Adrenal gland (tissue), 5 donors: ENCODE measurements at regions not wholly inside any gene's neighbourhood (a gene's known extent, or its start where the extent isn't known, plus 50 kb on each side); places are given as distances from the start of the nearest gene placed in this dataset.

ENCODE experiments used
- CTCF ChIP-seq, 6 experiments: fragments of 450-650 bp in 4 of 6; fragments of 200-600 bp in 2 of 6; sonication (generic) in 1 of 6; IDR thresholded peaks; 1 replicate in 5 of 6; 2 replicates in 1 of 6; pipeline versions ENCODE4 v1.5.1 to v1.8.0; 2016 to 2021; ENCODE audit warnings: antibody characterized with exemption in 6 of 6, mild to moderate bottlenecking in 2 of 6, moderate library complexity in 1 of 6
- POLR2A ChIP-seq, 2 donors: fragments of 450-650 bp; IDR thresholded peaks; one replicate each; pipeline ENCODE4 v1.6.1; 2017; ENCODE audit warnings: antibody characterized with exemption in 2 of 2, mild to moderate bottlenecking in 2 of 2, moderate library complexity in 1 of 2
- donor health status: DM: no; HTN: no; CAD: no.

- TF ChIP-seq CTCF (IDR thresholded peaks at IDR 0.05) (no peak), POLR2A (IDR thresholded peaks at IDR 0.05) (no peak)
Measured at GRCh38 chr3:72370947-72371346, 477.3 kb downstream of the SHQ1 start.
